GM18517 (cell line): ENCODE measurements at regions not wholly inside any gene's neighbourhood (a gene's known extent, or its start where the extent isn't known, plus 50 kb on each side); places are given as distances from the start of the nearest gene placed in this dataset.
"Not testable (repeated sequence)": the region's sequence is repeated elsewhere in the genome, so short reads cannot be mapped to it uniquely, and the experiment has no call there.

Experiments
- ATAC-seq: cut with Tn5 transposase; IDR thresholded peaks from one replicate; pipeline ENCODE4 v1.9.1; 2021; ENCODE audit warnings: mild to moderate bottlenecking, moderate library complexity; ENCODE audit not compliant: unreplicated experiment

DNA sequence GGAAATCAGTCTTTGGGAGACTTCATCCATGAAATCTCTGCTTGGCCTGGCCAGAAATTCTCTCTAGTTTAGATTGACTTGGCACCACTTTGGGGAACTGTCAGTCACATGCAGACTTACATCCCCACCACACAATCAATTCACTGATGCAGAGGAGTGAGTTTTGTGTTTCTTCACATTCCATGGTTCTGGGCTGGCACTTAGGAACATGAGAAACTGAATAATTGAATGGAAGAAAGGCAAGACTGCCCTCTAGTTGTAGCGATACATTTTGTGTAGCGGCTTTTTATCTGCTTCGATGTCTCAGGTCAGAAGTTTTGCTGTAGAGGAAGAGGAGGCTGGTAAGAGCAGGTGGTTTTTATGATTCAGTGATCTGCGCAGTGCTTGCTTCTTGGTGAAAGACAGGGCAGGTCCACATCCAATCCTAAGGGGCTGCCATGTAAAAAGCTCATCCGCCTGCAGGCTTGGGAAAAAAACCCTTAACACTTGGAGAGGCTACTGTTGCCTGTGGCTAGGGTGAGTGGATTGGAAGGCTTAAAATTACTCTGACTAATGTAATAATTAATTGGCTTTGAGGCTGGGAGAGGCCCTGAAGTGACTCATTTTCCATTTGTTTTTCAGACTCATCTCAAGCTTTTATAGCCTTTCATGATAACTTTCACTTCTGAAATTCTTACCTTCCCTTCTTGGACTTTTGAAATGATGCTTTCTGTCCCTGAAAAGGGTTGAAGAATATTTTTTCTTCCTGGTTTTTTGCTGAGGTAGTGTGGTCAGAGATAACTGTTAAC, 75.4 kb upstream of the LPCAT1 start:
- not testable (repeated sequence) for ATAC-seq

- ATAC-seq = not testable (repeated sequence)
Measured at GRCh38 chr5:1597093-1597473, 73.3 kb upstream of the LPCAT1 start.

GRCh38 chr5:1596462-1597092, 72.8 kb upstream of the LPCAT1 start:
- not testable (repeated sequence) for ATAC-seq

DNA sequence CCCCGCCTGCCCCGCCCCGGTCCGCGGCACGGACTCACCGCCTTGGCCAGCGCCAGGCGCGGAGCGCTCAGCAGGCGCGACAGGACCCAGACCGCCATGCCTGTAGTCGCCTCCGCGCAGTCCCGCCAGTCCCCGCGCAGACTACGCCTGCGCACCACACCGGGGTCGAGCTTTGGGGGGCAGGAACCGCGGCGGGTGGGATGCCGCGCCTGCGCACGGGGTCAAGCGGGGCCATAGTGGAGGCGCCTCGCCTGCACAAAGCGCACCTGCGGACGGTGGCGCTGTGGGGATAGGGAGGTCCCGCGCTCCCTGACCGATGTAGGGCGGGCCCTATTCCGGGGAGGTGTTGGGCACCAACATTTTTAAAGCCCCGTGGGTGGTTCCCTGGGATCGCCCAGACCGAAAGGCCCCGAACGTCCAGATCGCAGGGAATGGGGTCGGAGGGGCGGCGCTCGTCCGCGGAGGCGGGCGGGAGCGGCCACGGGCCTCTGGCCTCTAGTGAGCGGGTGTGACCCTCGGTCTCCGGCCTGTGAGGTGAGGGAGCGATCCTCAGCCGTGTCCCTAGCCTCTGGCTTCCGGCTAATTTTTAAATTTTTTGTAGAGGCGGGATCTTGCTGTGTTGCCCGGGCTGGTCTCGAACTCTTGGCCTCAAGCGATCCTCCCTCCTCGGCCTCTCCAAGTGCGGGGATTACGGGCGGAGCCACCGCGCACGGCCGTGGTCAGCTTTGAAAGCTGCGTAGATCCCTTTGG, 70.8 kb upstream of the LPCAT1 start:
- peak; percentile 91 for ATAC-seq

- ATAC-seq = no peak
Measured at GRCh38 chr5:1593903-1594356, 70.2 kb upstream of the LPCAT1 start.

DNA sequence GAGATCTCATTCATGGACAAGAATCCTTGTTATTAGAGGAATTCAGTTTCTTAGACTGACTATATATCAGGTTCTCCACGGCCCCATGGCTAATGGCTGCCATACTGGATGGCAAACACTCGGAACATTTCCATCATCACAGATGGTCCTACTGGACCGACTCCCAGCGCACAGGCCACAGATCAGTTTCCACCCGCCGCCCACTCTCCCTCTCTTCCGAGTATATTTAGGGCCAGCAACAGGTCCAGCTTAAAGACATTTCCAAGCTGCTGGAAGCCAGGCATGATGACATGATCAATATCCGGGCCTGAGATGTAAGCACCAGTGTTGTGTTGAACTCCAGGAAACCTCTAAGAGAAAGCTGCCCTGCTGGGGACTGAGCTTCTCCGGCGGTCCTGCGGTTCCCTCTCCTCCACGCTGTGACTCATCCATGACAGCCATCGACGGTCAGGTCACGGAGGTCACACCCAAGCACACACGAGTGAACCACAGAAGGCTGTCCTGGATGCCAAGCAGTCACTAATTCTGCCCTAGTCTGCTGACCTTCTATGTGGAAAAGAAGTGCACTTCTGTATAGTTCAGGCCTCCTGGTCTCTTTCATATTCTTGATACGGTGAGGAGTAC, 64.4 kb upstream of the LPCAT1 start:
- not testable (repeated sequence) for ATAC-seq

- ATAC-seq = not testable (repeated sequence)
Measured at GRCh38 chr5:1583081-1583875, 59.5 kb upstream of the LPCAT1 start.

DNA sequence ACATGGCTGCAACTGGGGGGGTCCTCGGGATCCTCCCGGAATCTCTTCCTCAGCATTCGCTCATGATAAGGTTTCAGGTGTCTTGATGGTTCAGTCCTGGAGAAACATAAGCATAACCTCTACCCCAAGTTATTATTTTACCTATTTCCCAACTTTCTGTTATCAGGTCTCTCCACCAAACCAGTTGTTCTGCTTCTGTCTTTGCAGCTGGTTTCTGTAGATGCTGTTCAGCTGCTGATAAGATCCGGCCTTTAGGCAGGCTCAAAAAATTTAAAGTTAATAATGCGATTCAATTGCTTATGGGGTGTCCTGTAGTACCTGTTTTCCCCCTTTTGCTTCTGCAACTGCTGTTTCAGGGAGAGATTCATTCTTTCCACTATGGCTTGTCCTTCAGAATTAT, 55.6 kb upstream of the LPCAT1 start:
- not testable (repeated sequence) for ATAC-seq

- ATAC-seq = not testable (repeated sequence)
Measured at GRCh38 chr5:1576851-1577250, 53.1 kb upstream of the LPCAT1 start.

- ATAC-seq = not testable (repeated sequence)
Measured at GRCh38 chr5:1575991-1576714, 52.4 kb upstream of the LPCAT1 start.

DNA sequence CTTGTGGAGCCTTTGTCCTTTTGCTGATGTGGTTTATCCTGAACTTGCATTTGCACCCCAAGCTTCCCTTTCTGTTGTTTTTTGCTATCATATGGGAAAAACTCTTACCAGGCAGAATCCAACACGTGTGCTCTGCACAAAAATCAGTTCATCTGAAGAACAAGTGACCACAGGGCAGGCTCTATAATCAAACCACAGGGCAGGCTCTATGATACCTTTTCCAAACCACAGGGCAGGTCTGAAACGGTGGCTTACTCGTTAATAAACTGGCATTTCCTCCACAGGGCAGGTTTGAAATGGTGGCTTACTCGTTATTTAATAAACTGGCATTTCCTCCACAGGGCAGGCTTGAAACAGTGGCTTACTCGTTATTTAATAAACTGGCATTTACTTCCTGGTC, 51.7 kb upstream of the LPCAT1 start:
- not testable (repeated sequence) for ATAC-seq

DNA sequence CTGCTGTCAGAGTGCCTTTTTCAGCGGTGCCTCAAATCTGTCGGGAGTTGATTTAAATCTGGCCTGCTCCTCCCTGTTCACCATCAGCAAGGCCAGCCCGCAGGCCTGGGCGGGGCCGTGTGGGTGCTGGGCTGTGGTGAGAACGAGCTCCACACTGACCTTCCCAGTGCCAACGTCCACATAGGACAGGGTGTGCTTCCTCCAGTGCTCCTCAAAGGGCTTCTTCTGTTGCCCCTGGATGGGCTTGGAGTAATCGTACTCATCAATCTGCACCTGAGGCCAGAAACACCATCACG, 50.2 kb upstream of the LPCAT1 start:
- not testable (repeated sequence) for ATAC-seq

- not testable (repeated sequence) for ATAC-seq
Measured at GRCh38 chr5:1573217-1574022, 49.7 kb upstream of the LPCAT1 start.
